HG03066 (cell line): ENCODE measurements at regions not wholly inside any gene's neighbourhood (a gene's known extent, or its start where the extent isn't known, plus 50 kb on each side); places are given as distances from the start of the nearest gene placed in this dataset.
"Not testable (repeated sequence)": the region's sequence is repeated elsewhere in the genome, so short reads cannot be mapped to it uniquely, and the experiment has no call there.

Experiments used
- ATAC-seq: cut with Tn5 transposase; IDR thresholded peaks from one replicate; pipeline ENCODE4 v1.9.1; 2021; ENCODE audit warnings: low read depth; ENCODE audit not compliant: unreplicated experiment

DNA sequence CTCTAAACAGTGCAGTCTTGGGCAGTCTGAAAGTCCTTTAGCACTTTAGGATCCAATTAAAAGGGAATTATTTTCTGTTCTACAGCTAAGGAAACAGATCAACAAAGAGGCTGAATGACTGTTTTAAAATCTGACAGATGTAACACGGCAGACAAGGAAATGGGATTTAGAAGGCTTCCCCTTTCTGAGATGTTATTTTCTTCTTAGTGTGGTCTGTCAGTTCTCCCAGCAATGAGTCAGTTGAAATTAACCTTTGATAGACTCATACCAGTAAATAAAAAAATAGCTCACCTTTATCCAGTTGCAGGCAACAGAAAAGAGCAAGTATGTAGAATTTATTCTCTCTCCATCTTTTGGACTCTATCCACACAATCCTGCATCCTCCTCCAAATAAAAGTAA is 98.1 kb downstream of the NEDD1 start:
- ATAC-seq, result no peak

DNA sequence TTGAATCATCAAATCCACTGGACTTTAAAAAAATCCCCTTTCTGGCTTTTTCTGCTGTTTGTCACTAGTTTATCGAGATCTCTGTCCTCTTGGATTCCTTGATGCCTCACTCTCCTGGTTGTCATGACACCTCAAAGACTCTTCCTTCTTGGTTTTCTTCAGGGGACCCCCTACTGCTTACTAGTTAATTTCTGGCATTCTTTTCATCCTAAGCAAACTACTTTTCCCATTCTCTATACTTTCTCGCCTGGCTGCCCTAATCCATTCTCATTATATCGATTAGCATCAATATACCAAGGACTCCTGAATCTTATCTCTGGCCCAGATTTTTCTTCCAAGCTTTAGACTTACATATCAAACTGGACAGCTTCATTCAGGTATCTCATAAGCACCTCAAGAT is 98.6 kb downstream of the NEDD1 start:
- no peak for ATAC-seq

DNA sequence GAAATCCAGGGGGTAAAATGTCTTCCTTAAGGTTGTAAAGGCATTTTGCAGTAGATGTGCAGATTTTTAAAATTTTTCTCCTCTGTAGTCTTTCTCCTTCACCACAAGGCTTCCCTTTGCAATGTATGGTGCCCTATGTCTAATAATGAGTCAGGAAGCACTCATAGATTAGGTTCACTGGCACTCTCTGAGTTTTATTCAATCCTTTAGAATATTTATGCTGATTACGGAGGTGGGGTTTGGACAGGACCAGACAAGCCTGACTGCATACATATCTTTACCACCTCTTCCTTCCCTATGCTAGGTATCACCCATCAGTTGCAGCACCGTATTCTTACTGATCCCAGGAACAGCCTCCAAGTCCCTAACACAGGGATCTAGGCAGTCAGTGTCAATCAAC is 99.5 kb downstream of the NEDD1 start:
- no peak for ATAC-seq

DNA sequence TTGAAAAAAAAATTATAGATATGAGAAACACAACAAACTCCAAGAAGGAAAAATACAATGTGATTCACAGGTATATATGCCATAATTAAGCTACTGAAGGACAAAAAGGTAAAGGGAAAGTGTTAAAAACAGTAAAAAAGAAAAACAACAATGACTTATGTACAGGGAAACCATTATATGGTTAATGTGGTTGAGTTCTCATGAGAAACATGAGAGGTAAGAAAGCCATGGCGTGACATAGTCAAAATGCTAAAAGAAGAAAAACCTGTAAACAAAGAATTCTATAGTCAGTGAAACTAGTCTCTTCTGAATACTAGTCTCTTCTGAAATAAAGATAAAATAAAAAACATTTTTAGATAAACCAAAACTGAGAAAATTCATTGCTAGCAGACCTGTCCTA is 109.1 kb downstream of the NEDD1 start:
- no peak for ATAC-seq

DNA sequence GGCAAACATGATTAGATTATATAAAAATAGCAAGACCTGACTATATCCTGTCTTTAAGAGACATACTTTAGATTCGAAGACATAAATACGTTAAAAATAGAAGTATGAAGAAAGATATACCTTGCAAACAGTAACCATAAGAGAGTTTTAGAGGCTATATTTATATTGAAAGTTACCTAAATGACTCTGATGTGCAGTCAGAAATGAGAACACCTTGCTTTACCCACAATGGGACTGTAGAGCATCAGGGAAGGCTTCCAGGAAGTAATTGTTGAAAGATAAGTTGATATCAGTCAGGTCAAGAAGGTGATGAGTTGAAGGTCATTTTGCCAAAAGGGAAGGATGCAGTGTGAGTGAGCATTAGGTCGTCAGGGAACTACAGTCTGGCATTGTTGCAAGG is 110.2 kb downstream of the NEDD1 start:
- ATAC-seq, result no peak

DNA sequence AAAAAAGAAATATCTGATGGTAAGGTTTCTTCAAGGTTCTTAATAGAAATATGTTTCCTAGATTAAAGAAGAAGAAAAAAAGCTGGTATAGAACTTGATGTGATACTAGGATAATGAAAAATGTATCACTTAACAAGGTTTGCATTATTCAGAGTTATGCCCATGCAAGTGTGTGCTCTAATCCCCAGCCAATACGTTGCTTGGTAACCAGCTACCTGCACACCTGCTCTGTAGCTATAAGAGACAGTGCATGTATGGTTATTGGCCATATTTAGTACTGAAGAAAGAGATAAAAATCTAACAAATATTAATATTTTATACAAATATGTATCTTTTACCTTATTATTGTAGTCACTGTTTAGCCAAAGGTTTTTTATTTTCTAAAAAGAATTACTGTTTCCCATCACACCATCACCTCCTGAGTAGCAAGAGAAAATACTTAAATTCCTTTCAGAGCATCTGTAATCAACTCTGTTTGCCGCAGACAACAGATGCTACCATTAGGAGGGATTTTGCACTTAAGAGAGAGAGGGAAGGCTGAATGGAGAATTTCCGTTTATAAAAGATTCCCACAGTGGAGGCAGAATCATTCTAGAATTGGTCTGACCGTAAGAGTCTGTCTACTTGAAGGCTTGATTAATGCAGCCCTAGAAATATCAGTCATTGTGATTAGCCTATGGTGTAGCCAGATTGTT is 115.6 kb downstream of the NEDD1 start:
- ATAC-seq, result no peak

DNA sequence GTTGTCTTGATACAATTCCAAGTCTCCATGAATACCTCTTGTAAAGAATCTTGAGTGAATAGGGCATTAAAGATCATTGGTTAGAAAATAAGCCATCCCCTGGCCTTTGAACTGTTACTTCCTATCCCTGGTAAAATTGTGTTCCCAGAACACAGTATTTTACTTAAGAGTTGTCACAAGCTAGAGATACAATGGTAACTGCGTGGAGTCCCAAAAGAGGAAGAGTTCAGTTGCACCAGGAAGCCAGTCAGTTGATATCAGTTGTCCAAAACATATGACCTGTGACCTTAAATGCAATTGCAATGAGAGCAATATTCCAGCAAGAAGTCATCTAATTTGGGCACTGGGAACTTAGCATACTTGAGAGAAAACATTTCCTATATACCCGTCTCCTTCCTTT is 117.3 kb downstream of the NEDD1 start:
- no peak for ATAC-seq

DNA sequence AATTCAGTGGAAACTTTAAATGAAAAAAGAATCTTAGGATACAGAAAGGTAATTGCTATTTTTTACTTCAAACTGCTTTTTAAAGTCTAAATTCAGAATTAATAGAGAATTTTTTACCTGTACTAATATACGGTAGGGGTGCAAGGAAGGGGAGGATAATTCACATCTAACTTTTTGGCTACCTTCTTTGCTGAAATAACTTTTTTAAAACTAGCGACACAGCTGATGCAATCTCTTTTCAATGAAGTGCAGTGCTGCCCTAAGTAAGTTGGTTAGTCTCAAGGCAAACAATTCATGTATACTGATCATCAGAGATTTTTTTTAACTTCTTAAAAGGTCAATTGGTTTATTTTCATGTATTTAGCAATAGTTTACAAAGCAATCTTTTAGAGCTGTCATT is 119.8 kb downstream of the NEDD1 start:
- ATAC-seq, result no peak

DNA sequence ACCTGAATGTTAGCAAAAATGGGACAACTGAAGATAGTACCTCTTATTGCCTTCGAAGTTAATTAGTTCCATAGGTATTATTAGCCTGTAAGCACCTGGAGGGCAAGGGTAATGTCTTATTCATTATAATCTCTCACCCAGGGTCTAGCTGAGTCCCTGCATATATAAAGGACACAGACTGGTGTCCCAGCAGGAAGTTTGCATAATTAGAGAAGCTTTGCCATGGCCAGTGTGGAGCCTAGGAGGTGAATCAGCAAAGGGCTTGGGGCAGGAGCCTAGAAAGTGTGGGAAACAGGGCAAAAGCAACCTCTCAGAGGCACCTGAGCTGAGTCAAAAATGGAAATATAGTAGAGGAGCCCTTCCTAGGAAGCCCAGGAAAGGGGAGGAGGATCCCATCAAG is 120.4 kb downstream of the NEDD1 start:
- no peak for ATAC-seq

DNA sequence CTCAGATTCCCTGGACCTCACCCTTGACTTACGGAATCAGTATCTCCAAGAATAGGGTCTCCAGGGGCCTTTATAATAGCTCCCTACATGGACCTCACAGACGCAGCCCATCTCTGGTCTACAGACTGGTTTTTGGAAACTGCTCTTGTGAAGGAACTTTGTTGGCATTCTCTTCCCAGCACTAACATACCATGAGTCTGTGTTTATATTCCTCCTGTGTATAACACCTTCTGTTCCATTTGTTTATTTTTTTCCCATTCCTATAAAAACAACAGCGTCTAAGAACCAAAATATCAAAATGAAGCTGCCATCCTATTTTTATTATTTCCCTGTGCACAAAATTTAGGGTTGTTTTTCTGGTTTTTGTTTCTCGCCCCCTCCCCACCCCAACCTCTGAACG is 131.1 kb downstream of the NEDD1 start:
- no peak for ATAC-seq

DNA sequence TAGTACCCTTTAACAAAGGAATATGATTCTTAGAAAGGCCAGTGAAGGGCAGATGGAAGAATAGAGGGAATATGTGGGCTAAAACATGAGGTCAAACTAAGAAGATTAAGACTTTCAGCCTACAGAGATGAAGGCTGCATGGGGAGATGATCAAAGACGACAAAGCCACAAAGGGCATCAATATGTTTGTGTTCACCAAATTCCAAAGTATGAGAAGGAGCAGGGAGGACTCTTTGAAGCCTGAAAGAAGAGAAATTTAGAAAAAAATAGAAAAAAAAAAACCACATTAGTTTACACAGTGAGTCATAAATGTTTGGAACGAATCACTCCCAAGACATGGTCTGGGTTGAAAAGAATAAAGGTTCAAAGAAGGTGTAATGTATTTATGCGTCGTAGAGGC is 131.8 kb downstream of the NEDD1 start:
- ATAC-seq, result no peak

DNA sequence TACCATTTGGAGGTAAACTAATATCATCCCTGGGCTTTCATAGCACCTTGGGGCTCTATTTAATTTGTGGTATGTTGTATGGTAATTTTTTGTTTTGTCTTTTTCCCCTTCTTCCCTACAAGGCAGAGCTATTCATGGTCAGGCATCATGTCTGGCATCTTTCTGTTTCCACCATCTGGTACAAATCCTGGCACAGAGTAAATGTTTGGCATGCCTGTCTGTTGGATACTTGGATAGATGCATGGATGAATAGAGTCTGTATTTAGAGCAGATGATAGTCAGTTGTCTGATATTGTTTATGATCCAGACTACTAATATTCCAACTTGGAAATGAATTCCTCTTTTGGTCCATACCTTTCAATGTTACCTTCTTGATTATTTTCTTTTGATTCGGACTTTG is 139.8 kb downstream of the NEDD1 start:
- no peak for ATAC-seq

DNA sequence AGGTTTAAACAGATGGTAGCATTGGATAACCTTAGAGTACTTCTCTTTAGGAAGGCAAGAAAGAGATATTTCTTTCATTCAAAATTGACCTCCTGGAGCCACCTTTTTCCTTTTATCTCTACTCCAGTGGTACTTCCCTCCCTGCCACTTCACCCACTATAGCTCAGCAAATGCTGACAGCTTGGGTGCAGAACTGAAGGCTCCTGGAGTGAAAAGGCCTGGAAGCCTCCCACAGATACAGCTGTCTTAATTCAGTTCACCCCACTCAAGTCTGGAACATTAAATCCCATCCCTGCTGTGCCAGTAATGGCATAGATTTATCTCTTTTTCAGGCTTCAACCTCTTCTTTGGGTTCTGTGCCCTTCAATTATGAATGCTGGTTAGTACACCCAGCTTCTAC is 140.3 kb downstream of the NEDD1 start:
- no peak for ATAC-seq

DNA sequence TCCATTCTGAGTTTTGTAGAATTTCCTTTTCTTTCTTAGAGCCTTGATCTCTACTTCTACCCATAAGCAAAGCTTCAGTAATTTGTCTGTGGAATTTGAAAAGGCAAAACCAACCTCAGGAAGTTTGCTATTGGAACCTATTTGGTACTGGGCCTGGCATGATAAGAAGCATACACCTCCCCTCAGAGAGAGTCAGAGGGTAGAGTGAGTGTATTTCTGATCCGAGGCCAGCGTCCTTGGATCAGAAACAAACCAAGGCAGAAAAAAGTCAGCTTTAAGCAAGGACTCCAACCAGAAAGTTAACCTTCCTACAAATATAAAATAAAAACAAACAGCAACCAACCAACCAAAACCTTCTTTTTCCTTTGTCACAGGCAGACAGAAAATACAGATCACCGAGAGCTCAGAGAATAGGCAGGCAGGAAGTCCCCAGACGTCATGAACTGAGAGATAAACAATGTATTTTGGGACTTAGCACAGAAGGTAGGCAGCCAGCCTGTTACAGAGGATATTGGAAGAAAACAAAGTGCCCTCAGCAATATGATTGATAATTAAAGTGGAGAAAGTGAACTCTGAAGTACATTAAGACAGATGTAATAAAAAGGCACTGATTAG is 141.5 kb downstream of the NEDD1 start:
- ATAC-seq, result no peak

DNA sequence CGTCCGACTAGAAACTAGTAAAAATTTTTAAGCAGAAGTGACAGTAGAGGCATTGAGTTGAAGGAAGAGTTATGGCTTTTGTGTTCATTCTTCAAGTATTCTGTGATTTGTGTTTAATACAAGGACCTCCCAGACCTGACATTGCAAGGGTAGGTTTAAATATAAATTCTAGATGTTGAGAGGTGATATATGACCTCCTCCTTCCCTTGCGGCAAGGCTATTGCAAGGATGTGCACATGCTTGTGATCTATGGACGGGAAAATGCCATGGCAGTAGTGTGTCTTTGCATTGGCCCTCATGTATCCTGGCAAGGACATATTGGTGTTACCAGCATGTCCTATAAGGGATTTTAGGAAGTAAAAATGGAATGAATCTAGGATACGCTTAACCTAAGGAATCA is 143.5 kb downstream of the NEDD1 start:
- ATAC-seq, result no peak

DNA sequence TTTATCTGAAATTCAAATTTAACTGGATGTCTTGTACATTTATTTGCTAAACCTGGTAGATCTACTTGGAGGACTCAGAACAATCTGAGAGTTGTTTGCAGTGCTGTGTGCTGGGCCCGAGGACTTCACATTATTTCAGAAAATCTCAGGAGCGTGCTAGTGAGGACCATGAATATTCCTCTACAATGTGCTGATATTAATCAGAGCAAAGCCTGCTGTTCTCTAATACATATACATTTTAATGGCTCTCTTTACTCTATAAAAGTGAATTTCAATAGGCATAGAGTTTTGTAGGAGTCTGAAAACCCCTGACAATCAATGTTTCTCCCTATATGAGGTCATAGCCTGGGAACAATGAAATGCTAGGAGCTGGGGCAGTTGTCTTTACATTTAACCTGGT is 144.3 kb downstream of the NEDD1 start:
- no peak for ATAC-seq

DNA sequence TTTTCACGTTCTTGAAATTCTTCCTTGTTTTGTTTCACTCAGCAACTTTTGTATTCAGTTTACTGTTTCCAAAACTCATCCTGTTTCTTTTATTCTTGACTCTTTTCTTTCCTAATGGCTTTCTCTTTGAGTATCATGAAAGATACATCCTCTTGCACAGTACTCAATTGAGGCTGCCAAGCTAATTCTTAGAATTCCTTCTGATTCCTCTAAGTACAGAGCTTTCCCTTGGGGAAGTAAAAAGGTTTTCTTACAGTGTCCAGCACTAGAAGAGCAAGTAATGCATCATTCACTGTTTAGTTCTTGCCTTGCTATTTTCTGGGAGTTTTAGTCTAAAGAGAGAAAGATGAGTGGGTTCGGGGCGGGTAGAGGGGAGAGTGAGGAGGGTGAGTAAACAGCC is 154.1 kb downstream of the NEDD1 start:
- ATAC-seq, result no peak

DNA sequence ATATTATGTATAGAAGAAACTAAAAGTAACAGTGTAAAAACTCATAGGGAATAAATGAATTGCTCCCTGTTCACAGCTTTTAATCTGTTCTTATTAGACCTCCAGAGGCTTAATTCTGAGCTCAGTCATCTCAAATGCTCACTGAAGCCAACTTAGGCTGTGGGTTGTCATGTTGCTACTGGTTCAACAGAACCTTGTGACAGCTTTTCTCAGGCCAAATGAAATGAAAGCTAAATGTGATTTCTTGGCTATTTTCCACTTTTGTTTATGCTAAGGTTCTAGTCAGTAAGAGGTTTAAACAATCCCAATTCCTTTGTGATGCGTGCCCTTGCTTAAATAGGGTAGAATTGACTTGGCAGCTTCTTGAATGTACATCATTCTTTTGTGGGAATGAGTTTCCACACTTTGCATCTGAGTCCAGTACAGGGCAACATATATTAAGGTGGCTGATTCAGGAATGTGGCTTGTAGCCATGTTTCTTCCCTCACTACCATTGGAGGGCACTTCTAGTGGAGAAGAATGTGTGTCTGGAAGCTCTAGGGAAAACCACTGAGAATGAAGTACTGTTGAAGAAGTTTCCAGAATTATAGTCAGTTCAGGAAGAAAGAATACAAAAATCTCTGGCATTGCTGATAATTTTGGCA is 156.4 kb downstream of the NEDD1 start:
- no peak for ATAC-seq

DNA sequence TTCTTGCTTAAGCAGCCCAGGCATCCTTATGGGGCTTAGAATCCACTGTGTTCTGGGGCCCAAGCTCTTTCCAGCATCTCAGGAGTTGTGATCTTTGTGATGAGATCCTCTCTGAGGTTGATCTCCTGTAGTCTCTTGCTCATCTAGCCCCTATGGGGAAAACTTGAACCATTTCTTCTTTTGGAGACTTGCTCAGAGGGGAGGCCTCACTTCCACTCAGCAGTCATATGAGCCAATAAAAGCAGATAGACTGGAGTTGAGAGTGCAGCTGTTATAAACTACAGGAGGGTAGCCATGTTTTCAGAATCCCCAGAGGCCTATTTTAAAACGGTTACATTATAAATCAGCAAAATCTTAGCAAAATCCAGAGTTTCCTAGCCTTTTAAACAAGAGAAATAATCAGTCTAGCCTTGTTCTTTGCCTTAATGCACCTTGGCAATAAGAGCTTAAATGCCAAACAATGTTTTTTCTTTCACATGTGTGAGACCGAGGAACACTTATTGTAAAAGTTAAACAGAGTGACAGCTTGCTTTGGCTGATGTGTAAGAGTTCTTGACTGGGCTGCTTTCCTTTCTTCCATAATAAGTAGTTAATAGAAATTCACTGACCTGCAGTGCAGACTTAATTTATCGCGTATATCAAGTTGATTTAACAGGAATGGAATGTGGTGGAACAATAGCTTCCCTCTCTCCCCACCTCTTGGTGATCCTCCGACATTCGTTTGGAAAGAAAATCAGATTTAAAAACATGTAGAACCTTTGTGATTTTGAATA is 168.3 kb downstream of the NEDD1 start:
- ATAC-seq, result no peak

DNA sequence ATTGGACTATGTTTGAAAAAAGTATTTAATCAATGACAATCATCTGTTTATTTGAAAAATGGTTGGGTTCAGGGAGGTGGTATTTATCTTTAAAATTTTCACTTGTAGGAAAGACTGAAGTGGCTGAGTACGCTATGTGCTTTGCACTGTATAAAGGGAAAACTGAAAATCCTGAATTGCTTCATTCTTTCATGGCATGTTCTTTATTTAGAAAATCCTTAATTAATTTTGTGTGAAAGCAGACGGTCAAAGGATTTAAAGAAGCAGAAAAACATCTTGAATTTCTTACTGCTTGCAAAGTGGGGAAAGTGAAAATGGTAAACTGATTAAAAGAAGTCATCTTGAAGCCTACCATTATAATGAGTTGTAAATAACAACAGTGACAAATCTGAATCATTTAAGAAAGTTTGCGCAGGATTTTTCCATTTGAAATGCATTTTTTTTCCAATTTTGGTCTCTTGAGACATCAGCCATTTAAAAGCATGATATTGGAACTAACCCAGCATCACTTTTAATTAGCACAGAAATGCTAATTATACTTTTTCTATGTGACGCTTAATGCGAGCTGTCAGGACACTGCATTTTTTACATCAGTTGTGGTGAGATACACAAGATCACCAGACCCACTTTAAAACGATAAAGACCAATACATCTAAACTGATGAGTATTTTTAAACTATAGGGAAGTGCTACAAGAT is 169.0 kb downstream of the NEDD1 start:
- no peak for ATAC-seq

DNA sequence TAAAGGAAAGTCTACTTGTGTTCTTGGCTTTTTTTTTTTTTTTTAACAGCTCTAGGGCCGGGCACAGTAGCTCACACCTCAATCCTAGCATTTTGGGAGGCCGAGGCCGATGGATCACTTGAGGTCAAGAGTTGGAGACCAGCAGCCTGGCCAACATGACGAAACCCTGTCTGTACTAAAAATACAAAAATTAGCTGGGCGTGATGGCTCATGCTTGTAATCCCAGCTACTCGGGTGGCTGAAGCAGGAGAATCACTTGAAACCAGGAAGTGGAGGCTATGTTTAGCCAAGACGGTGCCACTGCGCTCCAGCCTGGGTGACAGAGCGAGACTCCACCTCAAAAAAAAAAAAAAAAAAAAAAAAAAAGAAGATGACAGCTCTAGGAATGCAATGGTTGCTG is 169.9 kb downstream of the NEDD1 start:
- ATAC-seq, result not testable (repeated sequence)
